SIG-M5 treated with dmso at 0.1 percent for 504 hours (cell line): ENCODE measurements at regions not wholly inside any gene's neighbourhood (a gene's known extent, or its start where the extent isn't known, plus 50 kb on each side); places are given as distances from the start of the nearest gene placed in this dataset.
"Not testable (repeated sequence)": the region's sequence is repeated elsewhere in the genome, so short reads cannot be mapped to it uniquely, and the experiment has no call there.

Experiments
- DNase-seq: peaks from one replicate; lab custom pipeline; 2025; ENCODE audit not compliant: unreplicated experiment; lab: John Stamatoyannopoulos, UW

DNA sequence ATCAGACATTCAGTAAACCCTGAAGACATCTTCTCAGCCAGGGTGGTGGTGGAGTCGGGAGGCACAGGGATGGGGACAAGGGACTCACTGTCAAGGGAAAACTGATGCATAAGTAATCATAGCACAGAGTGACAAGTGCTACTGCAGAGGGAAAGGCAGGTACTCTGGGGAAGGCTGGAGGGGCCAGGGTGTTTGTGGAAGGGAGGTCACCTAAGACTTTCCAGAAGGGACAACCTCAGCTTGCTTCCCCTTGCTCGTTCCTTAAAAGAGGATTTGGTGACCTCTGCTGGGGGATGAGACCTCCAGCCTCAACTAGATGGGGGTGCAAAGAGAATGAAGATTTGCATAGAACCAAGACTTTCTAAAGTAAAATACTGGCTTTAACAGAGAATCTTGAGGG lies 99.5 kb downstream of the SLC4A3 start:
- DNase-seq, result no peak

- peak; percentile 59 for DNase-seq
These were observed 100.5 kb downstream of the SLC4A3 start for GRCh38 chr2:219727771-219728429.

GRCh38 chr2:219728991-219729487 lies 101.6 kb downstream of the SLC4A3 start:
- peak; percentile 42 for DNase-seq

- no peak for DNase-seq
These were observed 103.7 kb downstream of the SLC4A3 start for GRCh38 chr2:219731173-219731572.

DNA sequence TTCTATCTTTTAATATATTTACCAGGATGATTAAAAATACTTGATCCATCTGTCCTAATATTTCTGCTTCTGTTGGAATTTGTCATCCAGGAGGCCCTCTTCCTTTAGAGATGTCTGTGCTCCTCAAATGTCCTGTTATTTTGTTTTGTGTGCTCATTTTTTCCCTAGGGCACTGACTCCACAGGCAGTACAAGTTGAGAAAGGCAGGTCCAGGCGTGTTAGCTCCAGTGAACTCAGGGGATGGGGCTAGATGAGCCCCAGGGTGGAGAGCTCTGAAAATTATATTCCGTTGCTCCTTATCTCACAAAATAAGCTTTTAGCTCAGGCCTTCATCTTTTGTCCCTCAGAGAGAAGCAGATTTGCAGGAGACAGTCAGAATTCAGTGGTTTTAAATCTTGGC lies 105.7 kb downstream of the SLC4A3 start:
- no peak for DNase-seq

DNA sequence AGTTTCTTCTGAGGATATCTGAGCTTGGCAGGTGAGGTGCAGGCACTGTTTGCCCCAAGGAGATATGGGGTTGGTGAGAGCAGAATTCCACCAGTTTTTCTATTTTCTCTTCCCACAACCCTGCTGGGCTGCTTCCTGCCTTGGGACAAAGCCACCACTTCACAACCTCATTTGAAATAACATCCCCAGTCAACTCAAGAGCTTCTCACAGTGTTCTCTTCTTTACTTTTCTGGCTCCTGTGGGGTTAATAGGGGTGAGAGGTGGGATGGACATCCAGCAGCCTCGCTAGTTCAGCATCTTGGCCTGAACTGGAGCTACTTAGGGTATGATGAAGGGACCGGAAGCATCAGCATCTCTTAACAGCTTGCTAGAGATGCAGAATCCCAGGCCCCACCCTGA lies 106.3 kb downstream of the SLC4A3 start:
- DNase-seq, result no peak

GRCh38 chr2:219736209-219736608 lies 108.8 kb downstream of the SLC4A3 start:
- DNase-seq, result peak; percentile 74

GRCh38 chr2:219737270-219737691 lies 109.9 kb downstream of the SLC4A3 start:
- no peak for DNase-seq

- DNase-seq, result no peak
These were observed 111.6 kb downstream of the SLC4A3 start for GRCh38 chr2:219739066-219739465.

DNA sequence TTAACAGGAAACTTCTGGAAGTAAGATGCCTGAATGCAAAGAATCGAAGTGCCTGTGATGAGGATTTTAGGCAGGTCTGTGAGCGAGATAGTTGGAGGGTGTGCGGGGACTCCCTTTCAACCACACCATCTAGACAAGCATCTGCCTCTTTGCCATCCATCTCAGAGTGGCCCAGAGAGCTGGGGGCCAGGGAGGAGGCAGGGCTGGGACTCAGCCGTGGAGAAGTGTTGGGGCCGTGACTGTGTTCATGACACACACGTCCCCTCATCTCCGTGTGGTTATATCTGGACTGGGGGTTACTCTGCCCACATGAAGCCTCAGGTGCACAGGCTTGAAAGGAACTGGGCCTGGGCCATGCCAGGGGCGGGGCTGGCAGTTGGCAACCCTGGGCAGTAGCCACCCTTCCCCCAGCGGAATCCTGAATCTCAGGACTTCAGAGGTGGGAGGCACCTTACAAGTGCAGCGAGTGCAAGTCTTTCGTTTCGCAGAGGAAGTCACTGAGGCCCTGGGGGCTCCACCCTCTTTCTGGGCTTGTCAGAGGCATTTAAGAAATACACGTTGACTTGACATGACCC lies 112.5 kb downstream of the SLC4A3 start:
- DNase-seq, result no peak

GRCh38 chr2:219743548-219743947 lies 116.1 kb downstream of the SLC4A3 start:
- no peak for DNase-seq

DNA sequence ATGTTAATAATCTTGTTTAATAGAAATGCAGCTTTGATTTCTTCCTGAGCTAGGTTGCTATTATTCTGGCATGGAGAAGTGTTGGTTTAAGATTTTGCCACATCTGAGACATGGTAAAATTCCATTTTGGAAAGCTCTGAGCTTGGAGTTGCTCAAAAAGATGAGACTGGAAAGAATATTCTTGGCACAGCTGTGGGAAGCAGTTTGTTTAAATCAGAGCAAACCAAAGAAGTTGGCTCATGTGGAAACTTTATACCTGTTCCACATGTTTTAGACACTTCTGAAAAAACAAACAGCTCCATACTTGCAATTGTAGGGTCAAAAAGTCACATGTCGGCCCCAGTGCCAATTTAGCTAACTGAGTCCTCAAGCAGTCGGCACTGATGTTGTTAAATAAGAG lies 116.6 kb downstream of the SLC4A3 start:
- DNase-seq, result no peak

- DNase-seq, result no peak
These were observed 117.2 kb downstream of the SLC4A3 start for GRCh38 chr2:219744600-219744999.

- DNase-seq, result no peak
These were observed 120.2 kb downstream of the SLC4A3 start for GRCh38 chr2:219747637-219748036.

DNA sequence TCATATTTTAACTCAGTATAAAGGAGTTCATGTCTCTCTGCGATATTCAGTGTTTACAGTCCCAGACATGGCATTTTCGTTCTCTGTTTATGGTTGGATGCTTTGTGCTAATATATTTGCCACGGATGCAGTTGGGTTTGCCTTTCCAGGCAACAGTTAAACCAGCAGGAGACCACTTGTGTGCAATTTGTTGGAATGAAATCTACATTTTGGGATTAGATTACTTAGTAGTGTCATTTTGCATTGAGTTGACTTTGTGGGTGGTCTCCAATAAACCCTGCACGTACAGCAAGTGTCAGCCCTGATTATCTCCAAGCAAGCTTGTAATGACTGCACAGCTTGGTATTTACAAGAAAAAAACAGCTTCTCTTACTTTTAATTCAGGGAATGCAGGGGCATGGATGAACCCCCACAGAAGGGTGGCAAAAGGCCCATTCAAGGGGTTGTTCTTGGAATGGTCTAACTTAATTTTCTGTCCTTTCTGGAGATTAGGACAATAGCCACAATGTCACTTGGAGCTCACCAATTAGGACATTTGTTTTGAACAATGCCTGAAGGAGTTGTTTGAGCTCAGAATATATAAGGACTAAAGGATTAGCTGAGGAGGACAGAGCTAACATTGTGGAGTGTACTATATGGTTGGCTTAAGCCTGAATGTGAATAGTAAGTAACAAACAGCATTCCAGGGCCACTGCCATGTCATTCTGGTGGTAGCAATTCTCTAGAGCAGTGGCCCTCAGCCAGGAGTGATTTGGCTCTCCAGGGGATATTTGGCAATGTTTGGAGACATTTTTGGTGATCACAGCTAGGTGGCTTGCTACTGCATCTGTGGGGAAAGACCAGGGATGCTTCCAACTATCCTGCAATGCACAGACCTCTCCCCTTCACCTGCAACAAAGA lies 121.5 kb downstream of the SLC4A3 start:
- no peak for DNase-seq

DNA sequence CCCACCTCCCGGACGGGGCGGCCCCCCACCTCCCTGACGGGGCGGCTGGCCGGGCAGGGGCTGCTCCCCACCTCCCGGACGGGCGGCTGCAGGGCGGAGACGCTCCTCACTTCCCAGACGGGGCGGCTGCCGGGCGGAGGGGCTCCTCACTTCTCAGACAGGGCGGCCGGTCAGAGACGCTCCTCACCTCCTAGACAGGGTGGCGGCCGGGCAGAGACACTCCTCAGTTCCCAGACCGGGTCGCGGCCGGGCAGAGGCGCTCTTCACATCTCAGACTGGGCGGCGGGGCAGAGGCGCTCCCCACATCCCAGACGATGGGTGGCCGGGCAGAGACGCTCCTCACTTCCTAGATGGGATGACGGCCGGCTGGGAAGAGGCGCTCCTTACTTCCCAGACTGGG lies 123.7 kb downstream of the SLC4A3 start:
- not testable (repeated sequence) for DNase-seq

- no peak for DNase-seq
These were observed 125.3 kb downstream of the SLC4A3 start for GRCh38 chr2:219752726-219753125.

DNA sequence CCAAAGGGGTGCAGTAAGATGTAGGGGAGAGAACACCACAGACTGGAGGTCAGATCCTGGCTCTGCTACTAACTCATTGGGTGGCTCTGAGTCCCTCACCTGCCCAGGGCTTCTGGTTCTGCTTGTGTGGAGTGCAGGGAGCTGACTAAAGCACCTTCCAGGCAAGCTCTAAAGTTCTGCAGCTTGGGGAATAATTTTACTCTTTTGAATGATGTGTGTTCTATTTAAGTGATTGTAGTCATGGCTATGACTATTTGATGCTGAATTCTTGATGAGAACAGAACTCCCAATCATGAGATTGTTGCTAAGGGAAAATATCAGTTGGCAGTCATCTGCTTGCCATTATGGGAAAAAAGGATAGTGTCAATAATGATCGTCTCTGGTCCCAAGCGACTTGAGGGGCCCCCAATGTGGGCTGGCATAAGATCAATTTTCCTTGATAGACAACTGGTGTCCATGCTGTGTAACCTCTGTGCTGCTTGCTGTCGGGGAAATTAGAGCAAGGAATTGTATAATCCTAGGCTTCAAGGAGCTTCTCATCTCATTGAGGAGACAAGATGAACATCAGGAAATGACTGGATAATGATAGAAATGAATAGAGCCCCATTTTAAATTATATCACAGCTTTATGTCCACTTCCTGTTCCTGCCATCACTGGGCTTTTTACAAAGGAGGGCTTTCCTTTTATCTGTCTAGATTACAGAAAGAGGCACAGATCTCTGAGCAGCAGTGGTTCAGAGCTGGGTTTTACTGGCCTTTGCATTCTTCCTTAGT lies 131.7 kb downstream of the SLC4A3 start:
- DNase-seq, result no peak

- DNase-seq, result no peak
These were observed 132.4 kb downstream of the SLC4A3 start for GRCh38 chr2:219759801-219760200.

DNA sequence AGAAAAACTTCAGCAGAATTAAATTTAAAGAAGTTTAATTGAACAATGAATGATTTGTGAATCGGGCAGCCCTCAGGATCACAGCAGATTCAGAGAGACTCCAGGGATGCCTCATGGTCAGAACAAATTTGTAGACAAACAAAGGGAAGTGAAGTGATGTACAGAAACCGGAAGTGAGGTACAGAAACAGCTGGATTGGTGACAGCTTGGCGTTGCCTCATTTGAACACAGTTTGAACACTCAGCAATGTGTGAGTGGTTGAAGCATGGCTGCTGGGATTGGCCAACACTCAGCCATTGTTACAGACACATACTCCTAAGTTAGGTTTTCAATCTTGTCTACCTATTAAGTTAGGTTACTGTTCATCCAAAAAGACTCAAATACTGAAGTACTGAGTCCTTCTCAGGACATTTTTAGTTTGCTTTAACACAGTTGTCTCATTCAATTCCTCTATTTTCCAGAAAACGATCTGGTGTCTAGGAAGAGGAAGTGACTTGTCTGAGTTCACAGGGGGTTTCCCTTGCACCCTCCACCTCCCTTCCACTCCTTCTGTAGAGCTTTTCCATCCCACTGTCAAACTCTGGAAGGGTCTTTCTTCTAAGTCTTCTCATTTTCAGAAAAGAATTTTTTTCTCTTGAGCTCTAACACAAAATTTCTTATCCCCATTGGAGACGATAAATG lies 137.9 kb downstream of the SLC4A3 start:
- DNase-seq, result peak; percentile 36
